HCT116 (cell line): ENCODE measurements at regions not wholly inside any gene's neighbourhood (a gene's known extent, or its start where the extent isn't known, plus 50 kb on each side); places are given as distances from the start of the nearest gene placed in this dataset.

ENCODE experiments used
- CTCF ChIP-seq, 3 experiments: fragments of 200-600 bp in 1 of 3; sonication (generic) in 1 of 3; IDR thresholded peaks in 2 of 3; conservative IDR thresholded peaks in 1 of 3; 2 replicates each; pipeline ENCODE4 v1.5.1; 2012 to 2017; ENCODE audit warnings: low read depth in 2 of 3, low read length in 2 of 3, antibody characterized with exemption in 1 of 3, borderline replicate concordance in 1 of 3, control low read depth in 1 of 3, mild to moderate bottlenecking in 1 of 3, mixed read lengths in 1 of 3, mixed run types in 1 of 3, moderate library complexity in 1 of 3; ENCODE audit not compliant: insufficient read depth in 1 of 3
- EGR1 ChIP-seq: IDR thresholded peaks from 2 replicates; pipeline ENCODE4 v1.6.1; 2012; ENCODE audit warnings: low read depth
- EZH2 ChIP-seq: fragments of 200-600 bp; sonication (generic); IDR thresholded peaks from 2 replicates; pipeline ENCODE4 v1.6.1; 2017; ENCODE audit warnings: antibody characterized with exemption, mixed run types
- JUND ChIP-seq: IDR thresholded peaks from 2 replicates; pipeline ENCODE4 v1.6.1; 2012
- POLR2A ChIP-seq: IDR thresholded peaks from 2 replicates; pipeline ENCODE4 v1.7.0; 2011; ENCODE audit warnings: borderline replicate concordance; ENCODE audit not compliant: insufficient read depth, insufficient read length; ENCODE audit errors: extremely low read depth
- POLR2AphosphoS5 ChIP-seq: IDR thresholded peaks from 2 replicates; pipeline ENCODE4 v1.6.1; 2011; ENCODE audit warnings: mild to moderate bottlenecking, low read depth, low read length, moderate library complexity
- SIN3A ChIP-seq: IDR thresholded peaks from 2 replicates; pipeline ENCODE4 v1.6.1; 2012; ENCODE audit warnings: low read depth
- TF ChIP-seq, protein P1 (sequence below): IDR thresholded peaks from 2 replicates; pipeline ENCODE4 v1.6.1; 2012
- TF ChIP-seq, protein P2 (sequence below): IDR thresholded peaks from 2 replicates; pipeline ENCODE4 v1.6.1; 2012; ENCODE audit warnings: low read depth

DNA sequence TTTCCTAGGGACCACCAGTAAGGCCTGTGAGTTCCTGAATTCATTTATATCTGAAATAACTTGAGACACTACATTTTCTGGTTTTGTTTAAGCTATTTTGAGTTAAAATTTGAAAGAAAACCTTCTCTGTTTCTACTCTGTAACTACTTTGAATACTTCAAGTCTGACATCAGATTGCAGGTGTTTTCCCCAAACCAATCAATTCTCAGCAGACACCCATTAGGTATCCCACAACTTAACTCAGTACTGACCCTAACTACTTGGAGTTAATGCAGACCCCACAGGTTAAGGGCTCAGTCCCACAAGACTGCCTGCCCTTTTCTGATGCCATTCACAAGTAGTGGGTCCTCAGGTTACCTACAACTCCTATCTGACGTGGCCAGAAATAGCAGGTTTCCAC lies 1100.0 kb upstream of the SLIT2 start:
- TF ChIP-seq JUND (no peak), CTCF (IDR thresholded peaks at IDR 0.05 in 2 of 3, conservative IDR thresholded peaks at IDR 0.05 in 1 of 3; ENCODE audit: borderline replicate concordance in 1 of 3, insufficient read depth in 1 of 3, low read depth in 2 of 3, low read length in 2 of 3) (no peak), POLR2AphosphoS5 (no peak), POLR2A (no peak), SIN3A (no peak), EGR1 (no peak), EZH2 (no peak)
- TF ChIP-seq, protein P1, sequence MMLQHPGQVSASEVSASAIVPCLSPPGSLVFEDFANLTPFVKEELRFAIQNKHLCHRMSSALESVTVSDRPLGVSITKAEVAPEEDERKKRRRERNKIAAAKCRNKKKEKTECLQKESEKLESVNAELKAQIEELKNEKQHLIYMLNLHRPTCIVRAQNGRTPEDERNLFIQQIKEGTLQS = no peak
- TF ChIP-seq, protein P2, sequence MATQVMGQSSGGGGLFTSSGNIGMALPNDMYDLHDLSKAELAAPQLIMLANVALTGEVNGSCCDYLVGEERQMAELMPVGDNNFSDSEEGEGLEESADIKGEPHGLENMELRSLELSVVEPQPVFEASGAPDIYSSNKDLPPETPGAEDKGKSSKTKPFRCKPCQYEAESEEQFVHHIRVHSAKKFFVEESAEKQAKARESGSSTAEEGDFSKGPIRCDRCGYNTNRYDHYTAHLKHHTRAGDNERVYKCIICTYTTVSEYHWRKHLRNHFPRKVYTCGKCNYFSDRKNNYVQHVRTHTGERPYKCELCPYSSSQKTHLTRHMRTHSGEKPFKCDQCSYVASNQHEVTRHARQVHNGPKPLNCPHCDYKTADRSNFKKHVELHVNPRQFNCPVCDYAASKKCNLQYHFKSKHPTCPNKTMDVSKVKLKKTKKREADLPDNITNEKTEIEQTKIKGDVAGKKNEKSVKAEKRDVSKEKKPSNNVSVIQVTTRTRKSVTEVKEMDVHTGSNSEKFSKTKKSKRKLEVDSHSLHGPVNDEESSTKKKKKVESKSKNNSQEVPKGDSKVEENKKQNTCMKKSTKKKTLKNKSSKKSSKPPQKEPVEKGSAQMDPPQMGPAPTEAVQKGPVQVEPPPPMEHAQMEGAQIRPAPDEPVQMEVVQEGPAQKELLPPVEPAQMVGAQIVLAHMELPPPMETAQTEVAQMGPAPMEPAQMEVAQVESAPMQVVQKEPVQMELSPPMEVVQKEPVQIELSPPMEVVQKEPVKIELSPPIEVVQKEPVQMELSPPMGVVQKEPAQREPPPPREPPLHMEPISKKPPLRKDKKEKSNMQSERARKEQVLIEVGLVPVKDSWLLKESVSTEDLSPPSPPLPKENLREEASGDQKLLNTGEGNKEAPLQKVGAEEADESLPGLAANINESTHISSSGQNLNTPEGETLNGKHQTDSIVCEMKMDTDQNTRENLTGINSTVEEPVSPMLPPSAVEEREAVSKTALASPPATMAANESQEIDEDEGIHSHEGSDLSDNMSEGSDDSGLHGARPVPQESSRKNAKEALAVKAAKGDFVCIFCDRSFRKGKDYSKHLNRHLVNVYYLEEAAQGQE = no peak
